GM21825 (cell line): ENCODE measurements at regions not wholly inside any gene's neighbourhood (a gene's known extent, or its start where the extent isn't known, plus 50 kb on each side); places are given as distances from the start of the nearest gene placed in this dataset.

Experiments
- ATAC-seq: cut with Tn5 transposase; IDR thresholded peaks from one replicate; pipeline ENCODE4 v1.9.1; 2021; ENCODE audit warnings: mild to moderate bottlenecking, moderate library complexity; ENCODE audit not compliant: unreplicated experiment

DNA sequence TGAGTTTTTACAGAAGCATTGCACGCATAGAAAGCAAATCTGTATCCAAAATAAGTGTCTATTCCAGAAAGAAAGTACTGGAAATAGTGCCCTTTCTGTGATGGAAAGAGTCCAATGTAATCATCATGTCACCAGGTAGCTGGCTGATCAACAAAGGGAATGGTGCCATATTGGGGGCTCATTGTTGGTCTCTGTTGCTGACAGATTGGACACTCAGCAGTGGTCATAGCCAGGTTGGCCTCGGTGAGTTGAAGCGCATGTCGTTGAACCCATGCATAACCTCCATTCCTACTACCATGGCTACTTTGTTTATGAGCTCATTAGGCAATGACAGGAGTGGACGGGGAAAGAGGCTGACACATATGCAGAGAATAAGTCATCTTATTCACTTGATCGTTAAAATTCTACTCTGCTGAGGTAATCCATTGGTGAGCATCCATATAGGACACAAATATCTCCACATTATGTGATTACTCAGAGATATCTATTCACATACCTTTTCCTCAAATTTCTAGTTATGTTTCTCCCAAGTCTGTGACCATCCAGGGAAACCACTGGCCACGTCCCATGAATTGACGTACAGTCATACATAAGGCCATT, 560.5 kb downstream of the HAO1 start:
- ATAC-seq, result no peak

DNA sequence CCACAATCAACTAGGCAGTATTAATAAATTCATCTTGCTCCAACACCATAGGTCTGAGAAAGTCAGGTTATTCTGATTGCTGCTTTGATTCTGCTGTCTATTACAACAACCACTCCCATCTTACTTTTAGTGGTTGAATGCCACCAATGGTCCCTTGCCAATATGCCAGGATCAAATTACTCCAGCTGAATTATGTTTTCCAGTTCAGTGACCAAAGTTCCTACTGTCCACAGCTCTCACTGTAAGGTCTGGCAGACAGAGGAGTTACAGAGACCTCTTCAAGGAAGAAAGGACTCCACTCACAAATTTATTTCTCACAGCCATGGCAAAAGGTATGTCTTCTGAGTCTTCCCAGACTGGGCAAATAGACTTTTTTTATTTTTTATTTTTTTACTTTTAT, 557.0 kb downstream of the HAO1 start:
- ATAC-seq, result no peak

DNA sequence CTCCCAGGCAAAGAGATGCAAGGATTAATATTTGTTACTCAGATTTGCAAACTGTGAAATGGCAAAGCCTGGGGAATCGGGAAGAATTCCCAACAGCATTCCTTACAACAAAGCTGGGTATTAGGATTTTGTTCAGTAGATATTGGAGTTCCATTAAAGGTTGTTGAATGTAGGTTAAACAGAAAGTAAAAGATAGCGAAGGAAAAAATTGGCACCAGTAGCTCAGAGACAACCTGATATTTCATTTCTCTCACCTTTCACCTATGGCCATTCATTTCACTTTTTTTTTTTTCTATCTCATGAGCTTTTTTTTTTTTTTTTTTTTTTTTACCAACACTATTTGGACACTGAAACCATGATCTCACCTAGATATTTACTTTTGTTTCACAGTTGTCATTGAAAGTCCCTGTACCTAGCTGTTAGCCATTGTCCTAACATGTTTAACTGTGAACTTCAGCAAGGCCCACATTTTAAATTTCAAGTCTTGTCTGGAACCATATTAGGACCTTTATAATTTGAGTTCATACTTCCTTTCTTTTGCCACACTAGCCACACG, 552.5 kb downstream of the HAO1 start:
- no peak for ATAC-seq

DNA sequence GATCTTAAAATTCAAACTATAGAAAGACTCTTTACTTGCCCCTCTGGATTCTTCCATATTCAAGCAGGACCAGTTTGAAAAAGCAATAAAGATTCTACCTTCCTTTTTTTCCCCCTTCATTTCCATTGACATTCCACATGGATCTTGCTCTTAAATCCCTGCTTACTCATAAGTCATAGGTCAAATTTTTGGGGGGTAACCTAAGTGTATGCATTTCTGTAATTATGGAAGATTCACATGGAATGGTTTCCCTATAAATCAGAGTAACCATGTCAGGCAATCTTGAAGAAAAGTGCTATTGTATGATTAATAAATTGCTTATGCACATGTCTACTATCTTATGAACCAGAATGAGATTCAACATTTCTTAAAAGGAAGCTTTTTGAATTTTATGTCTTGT, 551.0 kb downstream of the HAO1 start:
- ATAC-seq, result no peak

DNA sequence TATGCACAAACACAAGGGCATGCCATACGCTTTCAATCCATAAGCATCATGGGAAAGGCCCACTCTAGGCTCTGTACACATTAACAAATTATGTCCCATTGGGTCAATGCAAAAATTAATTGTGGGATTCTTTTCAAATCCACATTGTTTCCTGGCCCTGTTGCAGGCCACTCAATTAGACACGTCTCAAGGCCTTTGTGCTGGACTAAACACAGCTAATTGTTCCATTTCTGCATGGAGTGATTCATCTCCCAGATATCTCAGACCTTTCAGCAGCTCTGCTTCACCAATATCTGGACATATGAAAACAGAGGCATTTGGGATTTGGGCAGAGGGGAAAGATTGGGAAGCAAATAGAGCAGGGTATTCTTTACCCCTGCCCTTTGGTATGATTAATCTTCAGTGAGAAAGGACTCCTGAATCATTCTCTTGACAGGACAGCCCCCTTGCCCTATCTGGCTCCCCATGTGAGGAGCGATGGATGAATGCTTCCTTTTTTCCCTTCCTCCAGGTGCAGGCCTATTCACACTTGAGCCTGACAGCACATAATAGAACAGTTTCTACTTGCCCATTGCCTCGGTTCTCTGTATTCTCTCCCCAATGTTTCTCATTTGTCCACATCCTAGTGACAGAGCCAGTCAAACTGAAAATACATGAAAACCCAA, 547.6 kb downstream of the HAO1 start:
- no peak for ATAC-seq

DNA sequence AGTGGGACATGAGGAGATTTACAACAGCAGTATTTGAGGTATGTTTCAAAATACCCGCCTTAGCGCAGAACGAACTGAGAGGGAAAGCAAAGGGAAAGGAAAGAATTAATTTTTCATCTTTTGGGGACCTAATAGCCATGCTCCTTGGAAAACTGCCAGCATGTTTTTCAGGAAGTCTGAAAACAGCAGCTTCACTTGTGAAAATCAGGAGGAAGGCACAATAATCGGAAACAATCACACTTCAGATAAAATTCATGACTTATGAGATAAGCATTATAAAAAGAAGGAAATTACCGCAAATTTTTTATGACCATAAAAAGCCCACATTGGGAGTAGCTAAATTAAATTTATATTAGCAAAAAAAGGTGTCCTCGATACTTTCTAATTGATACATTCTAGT, 541.1 kb downstream of the HAO1 start:
- no peak for ATAC-seq

DNA sequence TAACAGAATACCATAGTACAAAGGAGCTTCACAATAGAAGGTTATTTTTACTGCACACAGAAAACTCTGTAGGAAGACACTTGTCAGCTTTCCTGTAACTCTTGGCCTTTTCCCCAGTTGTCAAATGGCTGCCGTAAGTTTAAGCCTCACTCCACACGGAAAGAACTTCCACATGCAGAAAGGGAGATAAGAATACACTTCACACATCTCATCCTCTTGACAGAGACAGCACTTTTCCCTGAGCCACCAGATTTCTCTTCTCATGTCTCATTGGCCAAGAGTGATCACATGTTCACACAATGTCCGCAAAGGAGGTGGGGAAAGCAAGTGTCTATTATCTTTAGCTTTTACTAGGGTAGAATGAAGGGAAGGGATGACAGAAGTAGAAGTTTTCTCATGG, 540.7 kb downstream of the HAO1 start:
- ATAC-seq, result no peak

DNA sequence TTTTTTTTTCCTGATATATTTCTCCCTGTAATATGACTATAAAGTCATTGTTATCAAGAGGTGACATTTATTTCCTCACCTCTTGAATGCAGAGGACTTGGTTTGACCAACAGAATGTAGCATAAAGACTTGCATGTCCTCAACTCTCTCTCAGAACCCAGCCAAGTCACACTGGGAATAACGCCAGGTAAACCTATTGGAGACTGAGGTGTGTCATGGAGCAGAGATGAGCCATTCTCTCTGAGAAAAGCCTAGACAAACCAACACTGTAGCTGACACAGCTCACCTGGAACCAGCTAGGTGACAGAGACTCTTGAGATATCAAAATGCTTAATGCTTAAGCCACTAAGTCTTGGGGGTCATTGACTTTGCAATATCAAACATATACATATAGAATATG, 533.6 kb downstream of the HAO1 start:
- no peak for ATAC-seq

DNA sequence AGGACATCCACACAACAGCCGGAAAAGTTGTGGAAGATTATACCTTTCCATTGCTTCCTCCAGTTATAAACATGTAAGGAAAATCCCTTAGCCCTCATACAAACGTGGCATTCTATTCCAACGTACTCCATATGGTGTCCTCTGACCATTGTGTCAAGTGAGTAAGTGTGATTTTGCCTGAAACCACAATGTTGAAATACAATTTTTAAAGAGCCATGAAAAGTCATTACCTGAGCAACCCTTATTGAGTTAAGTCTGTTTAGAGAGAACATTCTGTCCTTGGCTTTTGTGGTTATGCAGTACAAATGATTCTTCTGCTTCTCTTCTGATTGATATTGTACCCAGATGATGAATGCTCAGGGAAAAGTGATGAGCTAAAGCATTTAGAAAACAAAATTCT, 530.1 kb downstream of the HAO1 start:
- no peak for ATAC-seq

DNA sequence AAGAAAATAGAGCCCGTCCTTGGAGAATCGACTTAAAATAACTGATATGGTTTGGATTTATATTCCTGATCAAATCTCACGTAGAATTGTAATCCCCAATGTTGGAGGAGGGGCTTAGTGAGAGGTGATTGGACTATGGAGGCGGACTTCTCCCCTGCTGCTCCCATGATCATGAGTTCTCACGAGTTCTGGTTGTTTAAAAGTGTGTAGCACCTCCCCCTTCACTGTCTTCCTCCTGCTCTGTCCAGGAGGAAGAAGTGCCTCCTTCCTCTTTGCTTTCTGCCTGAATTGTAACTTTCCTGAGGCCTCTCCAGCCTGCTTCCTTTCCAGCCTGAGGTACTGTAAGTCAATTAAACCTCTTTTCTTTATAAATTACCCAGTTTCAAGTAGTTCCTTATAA, 529.2 kb downstream of the HAO1 start:
- ATAC-seq, result no peak

DNA sequence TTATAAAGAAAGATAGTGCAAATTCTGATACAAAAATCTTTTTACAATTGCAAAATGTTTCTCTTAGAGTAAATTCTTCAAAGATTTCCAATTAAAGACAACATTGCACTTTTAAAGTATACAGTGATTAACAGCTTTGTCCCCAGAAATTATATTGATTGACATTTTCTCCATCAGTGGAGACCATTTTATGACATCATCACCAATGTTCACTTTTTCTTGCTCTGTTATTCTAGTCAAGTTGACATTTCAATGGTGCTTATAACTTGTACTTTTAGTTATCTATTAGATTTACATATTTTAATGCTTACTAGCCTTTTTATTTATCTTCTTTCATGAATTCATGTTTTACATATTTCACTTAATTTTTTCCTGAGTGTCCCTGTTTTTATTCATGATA, 524.8 kb downstream of the HAO1 start:
- ATAC-seq, result no peak

DNA sequence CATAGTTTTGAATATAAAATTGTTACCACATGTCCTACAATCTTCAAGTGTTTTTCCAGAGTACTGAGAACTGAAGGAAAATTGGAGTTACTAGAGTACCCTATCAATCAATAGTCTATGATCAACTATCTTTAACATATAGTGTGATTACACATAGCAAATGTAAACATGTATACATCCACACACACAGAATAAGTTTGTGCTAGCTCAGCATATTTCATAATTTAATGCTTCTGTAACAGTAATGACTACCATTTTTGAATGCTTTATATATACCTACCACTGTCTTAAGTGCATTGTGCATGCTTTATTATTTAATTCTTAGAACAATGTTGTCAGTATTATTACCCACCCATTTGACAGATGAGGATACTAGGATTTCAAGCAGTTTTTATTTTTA, 523.9 kb downstream of the HAO1 start:
- no peak for ATAC-seq

DNA sequence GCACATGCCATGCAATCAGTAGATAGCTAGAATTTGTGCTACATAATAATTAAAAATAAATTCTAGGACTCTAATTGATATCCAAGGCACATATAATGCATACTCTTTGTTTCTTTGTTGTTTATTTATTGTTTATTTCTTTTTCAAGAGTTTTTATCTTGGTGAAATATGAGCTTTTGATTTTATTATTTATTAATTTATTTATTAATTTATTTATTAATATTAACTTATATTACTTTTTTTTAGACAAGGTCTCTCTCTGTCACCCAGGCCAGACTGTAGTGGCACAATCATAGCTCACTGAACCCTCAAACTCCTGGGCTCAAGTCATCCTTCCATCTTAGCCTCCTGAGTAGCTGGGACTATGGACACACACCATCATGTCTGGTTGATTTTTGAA, 519.9 kb downstream of the HAO1 start:
- ATAC-seq, result no peak

DNA sequence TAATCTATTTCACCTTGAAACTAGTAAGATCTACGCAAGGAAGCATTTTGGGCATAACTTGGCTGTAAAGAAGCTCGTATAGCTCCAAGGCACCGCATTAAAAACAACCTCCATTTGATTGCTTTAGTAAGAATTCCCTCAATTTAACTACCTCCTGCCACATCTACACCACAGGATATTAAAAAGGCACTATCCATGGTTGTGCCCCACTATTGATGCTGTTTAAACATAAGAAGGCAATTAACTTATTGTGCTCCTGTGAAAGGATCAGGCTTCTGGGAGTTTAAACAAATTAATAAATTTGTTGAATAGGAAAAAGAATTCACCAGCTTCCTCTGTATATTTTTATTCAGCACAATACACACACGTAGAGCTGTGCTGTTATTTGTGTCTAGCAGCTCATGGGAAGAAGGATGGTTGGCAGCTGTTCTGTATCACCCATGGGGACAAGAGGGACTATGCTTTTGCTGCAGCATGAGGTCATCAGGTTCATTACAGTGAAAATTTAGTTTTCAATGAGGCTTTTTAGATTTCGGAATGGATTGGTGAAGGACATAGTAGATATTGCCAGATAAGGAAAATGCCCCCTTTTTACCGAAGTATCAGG, 513.3 kb downstream of the HAO1 start:
- ATAC-seq, result no peak

DNA sequence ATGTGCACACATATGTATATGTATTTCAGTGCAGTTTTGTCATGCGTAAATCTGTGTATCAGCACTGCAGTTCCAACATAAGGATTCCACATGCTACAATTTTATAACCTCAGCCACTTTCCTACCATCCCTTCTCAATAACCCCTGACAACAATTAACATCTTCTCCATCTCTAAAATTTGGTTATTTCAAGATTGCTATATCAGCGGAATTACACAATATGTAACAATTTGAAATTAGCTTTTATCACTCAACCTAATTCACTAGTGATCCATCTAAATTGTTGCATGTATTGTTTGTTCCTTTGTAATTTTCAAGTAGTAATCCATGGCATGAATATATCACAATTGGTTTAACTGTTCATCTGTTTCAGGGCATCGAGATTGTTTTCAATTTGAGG, 511.3 kb downstream of the HAO1 start:
- ATAC-seq, result no peak

DNA sequence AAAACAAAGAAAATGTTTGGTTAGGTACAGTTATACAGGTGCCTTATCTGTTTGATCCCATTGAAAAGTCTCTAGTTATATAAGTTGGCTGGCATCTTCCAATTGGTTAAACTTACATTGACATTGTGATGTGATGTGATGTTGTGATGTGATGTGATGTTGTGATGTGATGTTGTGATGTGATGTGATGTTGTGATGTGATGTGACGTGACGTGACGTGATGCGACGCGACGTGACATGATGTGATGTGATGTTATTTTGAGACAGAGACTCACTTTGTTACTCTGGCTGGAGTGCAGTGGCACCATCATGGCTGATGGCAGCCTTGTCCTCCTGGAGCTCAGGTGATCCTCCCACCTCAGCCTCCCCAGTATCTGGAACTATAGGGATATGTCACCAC, 507.6 kb downstream of the HAO1 start:
- no peak for ATAC-seq

DNA sequence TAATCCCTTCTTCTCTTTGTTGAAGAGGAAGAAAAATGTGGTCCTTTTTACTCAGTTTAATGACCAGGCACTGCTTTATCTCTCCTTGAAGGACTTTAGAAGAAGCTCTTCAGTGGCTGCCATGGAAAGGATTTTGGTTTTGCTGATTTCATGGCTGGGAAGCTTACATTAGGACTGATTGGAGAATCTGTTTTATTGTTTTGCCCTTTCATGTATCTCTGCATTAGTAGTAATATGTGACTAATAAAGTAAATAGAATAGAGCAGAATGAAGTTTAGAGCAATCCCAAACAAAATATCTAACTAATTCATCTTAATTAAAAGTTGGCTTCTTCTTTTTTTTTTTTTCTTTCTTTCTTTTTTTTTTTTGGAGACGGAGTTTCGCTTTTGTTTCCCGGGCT, 502.9 kb downstream of the HAO1 start:
- no peak for ATAC-seq

DNA sequence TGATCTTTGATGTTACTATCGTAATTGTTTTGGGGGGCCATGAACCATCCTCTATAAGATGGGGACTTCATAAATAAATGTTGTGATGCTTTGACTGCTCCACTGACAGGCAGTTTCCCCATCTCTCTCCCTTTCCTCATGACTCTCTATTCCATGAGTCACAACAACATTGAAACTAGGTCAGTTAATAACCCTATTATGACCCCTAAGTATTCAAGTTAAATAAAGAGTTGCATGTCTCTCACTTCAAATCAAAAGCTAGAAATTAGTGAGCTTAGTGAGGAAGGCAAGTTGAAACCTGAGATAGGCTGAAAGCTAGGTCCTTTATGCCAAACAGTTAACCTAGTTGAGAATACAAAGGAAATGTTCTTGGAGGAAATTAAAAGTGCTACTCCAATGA, 491.0 kb downstream of the HAO1 start:
- no peak for ATAC-seq

DNA sequence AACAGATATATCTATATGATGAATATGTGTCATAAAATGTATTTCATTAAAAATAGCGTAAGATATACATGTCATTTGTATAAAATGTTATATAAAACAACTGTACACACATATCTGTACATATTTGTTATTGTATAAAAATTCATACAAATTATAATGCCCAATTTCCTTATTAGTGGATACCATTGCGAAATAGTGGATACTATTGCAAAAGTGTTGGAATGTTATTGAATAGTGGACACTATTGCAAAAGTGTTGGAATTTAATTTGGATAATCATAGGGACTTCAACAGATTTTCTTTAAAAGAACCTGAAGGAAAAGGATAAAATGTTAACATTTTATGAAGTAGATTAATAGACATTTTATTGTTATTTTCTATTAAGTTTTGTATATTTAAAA, 487.4 kb downstream of the HAO1 start:
- ATAC-seq, result no peak

DNA sequence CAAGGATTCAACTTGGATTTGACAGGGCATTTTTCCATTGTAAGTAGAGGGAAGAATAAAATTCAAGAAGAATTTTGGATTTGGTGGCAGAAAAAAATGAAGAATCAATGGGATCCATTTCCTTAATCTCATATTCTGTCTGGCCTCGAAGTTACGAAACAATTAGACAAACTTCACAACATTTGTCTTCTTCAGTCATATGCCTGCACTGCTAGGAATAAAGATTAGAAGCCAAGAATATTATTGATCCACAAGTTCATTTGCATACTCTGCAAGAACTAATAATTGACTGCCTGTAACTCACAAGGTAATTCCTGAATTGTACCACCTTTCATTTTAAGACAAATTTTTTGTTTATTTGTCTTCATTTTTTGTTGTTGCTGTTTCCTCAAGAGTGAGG, 486.2 kb downstream of the HAO1 start:
- ATAC-seq, result no peak

DNA sequence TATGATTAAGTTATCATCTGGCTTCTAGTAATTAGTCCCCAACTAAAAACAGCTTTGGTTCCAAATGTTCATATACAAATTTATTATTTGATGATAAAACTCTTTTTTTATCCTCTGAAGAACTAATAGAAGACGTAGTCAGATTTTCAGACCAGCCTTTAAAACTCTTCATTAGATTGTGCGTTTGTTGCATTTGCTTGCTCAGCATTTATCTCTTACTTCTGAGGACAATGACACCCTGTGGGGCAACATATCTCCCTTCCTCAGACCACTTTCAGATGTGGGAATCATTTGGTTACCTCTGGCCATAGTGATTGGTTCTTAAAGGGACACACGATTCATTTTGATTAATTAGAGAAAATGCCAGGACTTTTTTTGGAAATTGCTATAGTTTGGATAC, 481.8 kb downstream of the HAO1 start:
- no peak for ATAC-seq

DNA sequence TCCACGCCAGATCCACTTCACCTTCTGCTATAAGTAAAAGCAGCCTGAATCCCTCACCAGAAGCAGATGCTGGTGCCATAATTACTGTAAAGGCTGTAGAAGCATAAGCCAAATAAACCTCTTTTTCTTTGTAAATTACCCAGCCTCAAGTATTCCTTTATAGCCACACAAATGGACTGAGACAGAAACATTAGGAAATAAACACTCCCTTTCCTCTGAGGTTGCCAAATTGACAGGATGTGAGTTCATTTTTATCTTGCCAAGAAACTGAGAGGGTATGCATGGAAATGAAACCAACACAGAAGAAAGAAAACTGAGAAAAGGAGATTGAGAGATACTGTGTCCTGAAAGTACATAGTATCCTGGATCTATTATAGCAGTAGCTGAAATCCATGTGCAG, 481.2 kb downstream of the HAO1 start:
- no peak for ATAC-seq

DNA sequence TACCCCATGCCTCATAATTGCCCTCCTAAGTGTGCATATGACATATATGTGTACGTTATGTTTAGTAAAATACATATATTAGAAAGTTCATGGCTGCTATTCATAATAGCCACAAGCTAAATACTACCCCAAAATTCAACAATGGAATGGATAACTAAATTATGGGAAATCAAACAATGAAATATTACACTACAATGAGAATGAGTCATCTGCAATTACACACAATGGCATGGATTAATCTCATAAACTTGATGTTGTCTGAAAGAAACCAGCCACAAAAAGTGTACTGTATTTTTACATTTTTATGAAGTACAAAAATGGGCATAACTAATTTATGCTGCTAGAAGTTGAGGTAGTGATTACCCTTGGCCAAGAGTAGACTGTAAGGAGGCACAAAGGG, 477.0 kb downstream of the HAO1 start:
- ATAC-seq, result no peak
